GM10266 (cell line): ENCODE measurements at regions not wholly inside any gene's neighbourhood (a gene's known extent, or its start where the extent isn't known, plus 50 kb on each side); places are given as distances from the start of the nearest gene placed in this dataset.

Experiments
- DNase-seq: peaks from one replicate; pipeline ENCODE4 v3.0.0; 2012; ENCODE audit errors: extremely low spot score
- TF ChIP-seq, protein P1 (sequence below): IDR thresholded peaks from 2 replicates; pipeline ENCODE4 v1.5.1; 2012; ENCODE audit warnings: mild to moderate bottlenecking, low read depth; ENCODE audit not compliant: control insufficient read depth, insufficient read depth; ENCODE audit errors: missing control alignments

GRCh38 chr13:70893832-70894231, 785.6 kb upstream of the KLHL1 start:
- DNase-seq: no peak
- TF ChIP-seq, protein P1, sequence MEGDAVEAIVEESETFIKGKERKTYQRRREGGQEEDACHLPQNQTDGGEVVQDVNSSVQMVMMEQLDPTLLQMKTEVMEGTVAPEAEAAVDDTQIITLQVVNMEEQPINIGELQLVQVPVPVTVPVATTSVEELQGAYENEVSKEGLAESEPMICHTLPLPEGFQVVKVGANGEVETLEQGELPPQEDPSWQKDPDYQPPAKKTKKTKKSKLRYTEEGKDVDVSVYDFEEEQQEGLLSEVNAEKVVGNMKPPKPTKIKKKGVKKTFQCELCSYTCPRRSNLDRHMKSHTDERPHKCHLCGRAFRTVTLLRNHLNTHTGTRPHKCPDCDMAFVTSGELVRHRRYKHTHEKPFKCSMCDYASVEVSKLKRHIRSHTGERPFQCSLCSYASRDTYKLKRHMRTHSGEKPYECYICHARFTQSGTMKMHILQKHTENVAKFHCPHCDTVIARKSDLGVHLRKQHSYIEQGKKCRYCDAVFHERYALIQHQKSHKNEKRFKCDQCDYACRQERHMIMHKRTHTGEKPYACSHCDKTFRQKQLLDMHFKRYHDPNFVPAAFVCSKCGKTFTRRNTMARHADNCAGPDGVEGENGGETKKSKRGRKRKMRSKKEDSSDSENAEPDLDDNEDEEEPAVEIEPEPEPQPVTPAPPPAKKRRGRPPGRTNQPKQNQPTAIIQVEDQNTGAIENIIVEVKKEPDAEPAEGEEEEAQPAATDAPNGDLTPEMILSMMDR: no peak

DNA sequence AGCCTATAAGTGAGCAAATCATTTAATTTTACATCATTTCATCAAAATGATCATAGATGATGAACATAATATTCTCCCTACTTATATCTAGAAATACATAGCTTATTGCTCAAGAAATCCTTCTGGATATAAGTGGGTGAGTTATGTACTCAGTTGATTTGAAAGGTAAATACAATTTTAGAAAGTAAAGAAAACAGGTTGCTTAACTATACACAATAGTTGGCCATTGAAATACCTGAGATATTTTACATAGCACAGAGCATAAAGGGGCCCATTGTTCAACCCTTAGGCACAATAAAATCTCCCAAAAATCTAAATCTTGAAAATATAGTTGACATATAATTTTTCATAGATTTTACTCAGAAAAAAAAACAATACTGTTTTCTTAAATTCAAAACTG, 782.0 kb upstream of the KLHL1 start:
- TF ChIP-seq, protein P1: no peak
- no peak for DNase-seq

- no peak for DNase-seq
- TF ChIP-seq, protein P1: no peak
Measured at GRCh38 chr13:70889163-70889562, 780.9 kb upstream of the KLHL1 start.

- TF ChIP-seq, protein P1: no peak
- no peak for DNase-seq
Measured at GRCh38 chr13:70884196-70884595, 775.9 kb upstream of the KLHL1 start.

GRCh38 chr13:70874636-70875035, 766.4 kb upstream of the KLHL1 start:
- TF ChIP-seq, protein P1: no peak
- DNase-seq: no peak

- TF ChIP-seq, protein P1: no peak
- DNase-seq: no peak
Measured at GRCh38 chr13:70864731-70865130, 756.5 kb upstream of the KLHL1 start.

DNA sequence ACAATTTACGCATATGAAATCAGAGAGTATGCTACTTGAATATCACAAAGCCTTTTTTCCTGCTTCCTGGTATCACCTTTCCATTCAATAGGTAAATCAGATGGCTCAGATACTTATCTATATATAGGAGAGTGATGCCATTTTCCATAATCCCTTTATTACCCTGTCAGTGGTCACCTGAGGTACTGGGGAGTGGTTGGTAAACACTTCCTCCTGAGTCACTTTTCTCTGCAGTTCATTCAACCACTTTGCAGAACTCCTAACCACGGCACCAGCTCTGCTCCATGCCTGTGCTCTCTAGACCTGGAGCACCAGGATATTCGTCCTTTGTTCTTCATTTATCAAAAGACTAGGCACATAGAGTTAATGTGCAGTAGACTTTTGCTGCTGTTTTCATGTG, 748.5 kb upstream of the KLHL1 start:
- TF ChIP-seq, protein P1: no peak
- DNase-seq: no peak
